Jurkat, Clone E6-1 (cell line): ENCODE measurements at regions not wholly inside any gene's neighbourhood (a gene's known extent, or its start where the extent isn't known, plus 50 kb on each side); places are given as distances from the start of the nearest gene placed in this dataset.

Source experiments
- DNase-seq: peaks from one replicate; pipeline ENCODE4 v3.0.0-alpha.2; 2011; ENCODE audit warnings: low read depth, low spot score
- H3K4me3 ChIP-seq: 2 replicates; pipeline ENCODE4 v1.5.1; 2011; ENCODE audit warnings: mild to moderate bottlenecking, low read length, control low read depth, moderate library complexity

GRCh38 chr5:164722702-164723101 lies 1217.3 kb downstream of the MAT2B start:
- H3K4me3 ChIP-seq = no peak overlapping the region
- DNase-seq = no peak

- no peak for DNase-seq
- H3K4me3 ChIP-seq = no peak overlapping the region
These were observed 1221.6 kb downstream of the MAT2B start for GRCh38 chr5:164727012-164727411.

GRCh38 chr5:164728733-164729132 lies 1223.3 kb downstream of the MAT2B start:
- no peak for DNase-seq
- H3K4me3 ChIP-seq = no peak overlapping the region

GRCh38 chr5:164735334-164735733 lies 1229.9 kb downstream of the MAT2B start:
- DNase-seq = no peak

GRCh38 chr5:164741376-164741775 lies 1236.0 kb downstream of the MAT2B start:
- H3K4me3 ChIP-seq = no peak overlapping the region
- DNase-seq = no peak

More at GRCh38 chr5:164735334-164735733, 1229.9 kb downstream of the MAT2B start:
- H3K4me3 ChIP-seq = no peak overlapping the region

- H3K4me3 ChIP-seq = no peak overlapping the region
- DNase-seq = peak; percentile 43
These were observed 1236.6 kb downstream of the MAT2B start for GRCh38 chr5:164742025-164742424.

- no peak overlapping the region for H3K4me3 ChIP-seq
- DNase-seq = no peak
These were observed 1241.3 kb downstream of the MAT2B start for GRCh38 chr5:164746723-164747122.

GRCh38 chr5:164747371-164747770 lies 1242.0 kb downstream of the MAT2B start:
- DNase-seq = no peak

GRCh38 chr5:164748861-164749260 lies 1243.4 kb downstream of the MAT2B start:
- H3K4me3 ChIP-seq = no peak overlapping the region
- no peak for DNase-seq

More at GRCh38 chr5:164747371-164747770, 1242.0 kb downstream of the MAT2B start:
- H3K4me3 ChIP-seq = no peak overlapping the region

GRCh38 chr5:164753434-164753833 lies 1248.0 kb downstream of the MAT2B start:
- no peak for DNase-seq
- no peak overlapping the region for H3K4me3 ChIP-seq

GRCh38 chr5:164763206-164763605 lies 1257.8 kb downstream of the MAT2B start:
- DNase-seq = no peak
- H3K4me3 ChIP-seq = no peak overlapping the region

GRCh38 chr5:164772122-164772521 lies 1266.7 kb downstream of the MAT2B start:
- DNase-seq = no peak
- H3K4me3 ChIP-seq = no peak overlapping the region

- no peak for DNase-seq
- no peak overlapping the region for H3K4me3 ChIP-seq
These were observed 1278.8 kb downstream of the MAT2B start for GRCh38 chr5:164784230-164784629.

- DNase-seq = no peak
These were observed 1292.7 kb downstream of the MAT2B start for GRCh38 chr5:164798110-164798509.

GRCh38 chr5:164799391-164799790 lies 1294.0 kb downstream of the MAT2B start:
- no peak for DNase-seq
- no peak overlapping the region for H3K4me3 ChIP-seq

More at GRCh38 chr5:164798110-164798509, 1292.7 kb downstream of the MAT2B start:
- H3K4me3 ChIP-seq = no peak overlapping the region

- H3K4me3 ChIP-seq = no peak overlapping the region
These were observed 1296.5 kb downstream of the MAT2B start for GRCh38 chr5:164801910-164802309.

GRCh38 chr5:164809821-164810220 lies 1304.4 kb downstream of the MAT2B start:
- no peak overlapping the region for H3K4me3 ChIP-seq
- DNase-seq = no peak

More at GRCh38 chr5:164801910-164802309, 1296.5 kb downstream of the MAT2B start:
- no peak for DNase-seq

GRCh38 chr5:164818445-164818844 lies 1313.0 kb downstream of the MAT2B start:
- DNase-seq = no peak
- H3K4me3 ChIP-seq = no peak overlapping the region

- no peak for DNase-seq
- no peak overlapping the region for H3K4me3 ChIP-seq
These were observed 1319.3 kb downstream of the MAT2B start for GRCh38 chr5:164824671-164825070.

- H3K4me3 ChIP-seq = no peak overlapping the region
- no peak for DNase-seq
These were observed 1327.1 kb downstream of the MAT2B start for GRCh38 chr5:164832516-164832915.

- DNase-seq = no peak
- no peak overlapping the region for H3K4me3 ChIP-seq
These were observed 1338.9 kb downstream of the MAT2B start for GRCh38 chr5:164844348-164844747.

GRCh38 chr5:164860896-164861295 lies 1355.5 kb downstream of the MAT2B start:
- no peak for DNase-seq
- no peak overlapping the region for H3K4me3 ChIP-seq
